HuH-7 (cell line): ENCODE measurements at regions not wholly inside any gene's neighbourhood (a gene's known extent, or its start where the extent isn't known, plus 50 kb on each side); places are given as distances from the start of the nearest gene placed in this dataset.
"Not testable (repeated sequence)": the region's sequence is repeated elsewhere in the genome, so short reads cannot be mapped to it uniquely, and the experiment has no call there.

ENCODE experiments used
- DNase-seq: peaks from one replicate; pipeline ENCODE4 v3.0.0; 2011; ENCODE audit warnings: low spot score

- no peak for DNase-seq
These were observed 128.8 kb downstream of the TEX36 start for GRCh38 chr10:125554016-125554703.

- no peak for DNase-seq
These were observed 129.9 kb downstream of the TEX36 start for GRCh38 chr10:125553091-125553490.

GRCh38 chr10:125551247-125551646 lies 131.7 kb downstream of the TEX36 start:
- no peak for DNase-seq

- no peak for DNase-seq
These were observed 132.6 kb downstream of the TEX36 start for GRCh38 chr10:125550362-125550761.

- DNase-seq = no peak
These were observed 133.3 kb downstream of the TEX36 start for GRCh38 chr10:125549653-125550052.

- no peak for DNase-seq
These were observed 134.1 kb downstream of the TEX36 start for GRCh38 chr10:125548878-125549277.

- DNase-seq = no peak
These were observed 134.6 kb downstream of the TEX36 start for GRCh38 chr10:125548356-125548755.

GRCh38 chr10:125547010-125547650 lies 135.8 kb downstream of the TEX36 start:
- DNase-seq = no peak

GRCh38 chr10:125543796-125544195 lies 139.2 kb downstream of the TEX36 start:
- no peak for DNase-seq

- no peak for DNase-seq
These were observed 143.8 kb downstream of the TEX36 start for GRCh38 chr10:125538947-125539731.

- no peak for DNase-seq
These were observed 146.7 kb downstream of the TEX36 start for GRCh38 chr10:125536236-125536635.

- no peak for DNase-seq
These were observed 147.4 kb downstream of the TEX36 start for GRCh38 chr10:125535559-125535958.

- no peak for DNase-seq
These were observed 148.4 kb downstream of the TEX36 start for GRCh38 chr10:125534515-125534914.

GRCh38 chr10:125533866-125534265 lies 149.1 kb downstream of the TEX36 start:
- DNase-seq = no peak

- DNase-seq = no peak
These were observed 151.5 kb downstream of the TEX36 start for GRCh38 chr10:125531465-125531864.

GRCh38 chr10:125523347-125523746 lies 159.6 kb downstream of the TEX36 start:
- DNase-seq = no peak

- DNase-seq = peak; percentile 67
These were observed 161.0 kb downstream of the TEX36 start for GRCh38 chr10:125521721-125522680.

- DNase-seq = no peak
These were observed 162.0 kb downstream of the TEX36 start for GRCh38 chr10:125520968-125521367.

GRCh38 chr10:125518397-125518796 lies 164.6 kb downstream of the TEX36 start:
- DNase-seq = not testable (repeated sequence)

GRCh38 chr10:125515571-125515970 lies 167.4 kb downstream of the TEX36 start:
- DNase-seq = no peak

- no peak for DNase-seq
These were observed 168.5 kb downstream of the TEX36 start for GRCh38 chr10:125514206-125515162.
